LNCAP (cell line): ENCODE measurements at regions not wholly inside any gene's neighbourhood (a gene's known extent, or its start where the extent isn't known, plus 50 kb on each side); places are given as distances from the start of the nearest gene placed in this dataset.

Source experiments
- TF ChIP-seq, protein P1 (sequence below): fragments of 450-650 bp; IDR thresholded peaks from 2 replicates; pipeline ENCODE4 v1.5.1; 2017; ENCODE audit warnings: mild to moderate bottlenecking

DNA sequence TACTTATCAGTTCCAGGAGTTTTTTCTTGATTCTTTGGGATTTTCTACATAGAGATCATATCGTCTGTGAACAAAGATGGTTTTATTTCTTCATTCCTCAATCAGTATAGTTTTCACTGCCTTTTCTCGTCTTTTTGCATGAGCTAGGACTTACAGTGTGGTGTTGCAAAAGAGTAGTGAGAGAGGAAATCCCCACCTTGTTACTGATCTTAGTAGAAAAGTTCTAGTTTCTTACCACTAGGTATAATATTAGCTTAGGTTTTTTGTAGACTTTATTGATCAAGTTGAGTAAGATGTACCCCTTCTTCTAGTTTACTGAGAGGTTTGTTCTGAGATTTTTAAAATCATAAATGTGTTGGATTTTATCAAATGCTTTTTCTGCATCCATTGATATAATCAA is 123.3 kb downstream of the TMEM26 start:
- TF ChIP-seq, protein P1, sequence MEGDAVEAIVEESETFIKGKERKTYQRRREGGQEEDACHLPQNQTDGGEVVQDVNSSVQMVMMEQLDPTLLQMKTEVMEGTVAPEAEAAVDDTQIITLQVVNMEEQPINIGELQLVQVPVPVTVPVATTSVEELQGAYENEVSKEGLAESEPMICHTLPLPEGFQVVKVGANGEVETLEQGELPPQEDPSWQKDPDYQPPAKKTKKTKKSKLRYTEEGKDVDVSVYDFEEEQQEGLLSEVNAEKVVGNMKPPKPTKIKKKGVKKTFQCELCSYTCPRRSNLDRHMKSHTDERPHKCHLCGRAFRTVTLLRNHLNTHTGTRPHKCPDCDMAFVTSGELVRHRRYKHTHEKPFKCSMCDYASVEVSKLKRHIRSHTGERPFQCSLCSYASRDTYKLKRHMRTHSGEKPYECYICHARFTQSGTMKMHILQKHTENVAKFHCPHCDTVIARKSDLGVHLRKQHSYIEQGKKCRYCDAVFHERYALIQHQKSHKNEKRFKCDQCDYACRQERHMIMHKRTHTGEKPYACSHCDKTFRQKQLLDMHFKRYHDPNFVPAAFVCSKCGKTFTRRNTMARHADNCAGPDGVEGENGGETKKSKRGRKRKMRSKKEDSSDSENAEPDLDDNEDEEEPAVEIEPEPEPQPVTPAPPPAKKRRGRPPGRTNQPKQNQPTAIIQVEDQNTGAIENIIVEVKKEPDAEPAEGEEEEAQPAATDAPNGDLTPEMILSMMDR = no peak

DNA sequence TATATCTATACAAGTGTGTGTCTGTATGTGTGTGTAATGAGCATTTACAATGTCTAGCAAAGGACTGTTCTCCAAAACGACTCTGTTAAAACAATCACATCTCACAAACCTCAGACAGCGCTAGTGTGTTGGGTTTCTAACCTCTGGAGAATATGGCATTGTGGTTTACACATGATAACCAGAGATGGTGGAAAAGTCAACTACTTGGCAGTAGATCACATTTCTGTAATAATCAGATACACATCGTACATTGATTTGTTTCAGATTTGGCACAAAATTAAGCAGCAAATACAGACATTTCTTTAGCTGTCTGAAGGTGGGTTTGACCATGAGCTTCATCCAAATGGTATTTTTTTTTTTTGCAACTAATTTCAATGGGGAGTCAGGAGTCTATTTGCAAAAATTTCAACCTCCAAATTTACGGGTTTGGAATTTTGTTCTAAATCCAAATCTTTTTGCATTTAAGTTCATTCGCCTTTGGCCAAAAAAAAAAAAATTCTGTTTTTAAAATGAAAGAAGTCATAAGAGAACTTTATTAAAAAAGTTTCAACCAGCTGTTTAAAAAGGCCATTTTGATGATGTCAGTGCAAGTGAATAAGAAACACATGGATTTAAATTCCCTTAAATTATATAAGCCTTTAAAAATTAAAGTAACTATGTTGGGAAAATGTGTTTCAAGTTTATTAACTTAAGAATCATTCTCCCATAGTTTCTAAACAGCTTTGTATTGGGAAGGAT is 127.8 kb downstream of the TMEM26 start:
- TF ChIP-seq, protein P1 = no peak

DNA sequence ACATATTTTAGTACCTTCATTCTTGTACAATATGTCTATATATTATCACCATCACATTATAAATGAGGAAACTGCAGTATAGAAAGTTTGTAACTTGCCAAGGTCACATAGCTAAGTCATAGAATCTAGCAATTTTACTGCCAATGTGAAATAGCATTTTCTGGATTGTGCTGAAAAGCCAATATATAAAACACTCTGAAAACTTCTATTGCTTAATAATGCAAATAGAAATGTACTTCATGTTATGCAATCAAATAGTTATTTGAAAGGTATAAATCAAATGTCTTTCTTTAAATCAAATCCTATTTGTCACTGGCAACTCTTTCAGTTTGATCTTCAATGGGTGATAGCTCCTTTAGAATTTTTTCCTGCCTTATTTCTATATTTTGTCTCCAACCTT is 129.5 kb downstream of the TMEM26 start:
- TF ChIP-seq, protein P1 = no peak

DNA sequence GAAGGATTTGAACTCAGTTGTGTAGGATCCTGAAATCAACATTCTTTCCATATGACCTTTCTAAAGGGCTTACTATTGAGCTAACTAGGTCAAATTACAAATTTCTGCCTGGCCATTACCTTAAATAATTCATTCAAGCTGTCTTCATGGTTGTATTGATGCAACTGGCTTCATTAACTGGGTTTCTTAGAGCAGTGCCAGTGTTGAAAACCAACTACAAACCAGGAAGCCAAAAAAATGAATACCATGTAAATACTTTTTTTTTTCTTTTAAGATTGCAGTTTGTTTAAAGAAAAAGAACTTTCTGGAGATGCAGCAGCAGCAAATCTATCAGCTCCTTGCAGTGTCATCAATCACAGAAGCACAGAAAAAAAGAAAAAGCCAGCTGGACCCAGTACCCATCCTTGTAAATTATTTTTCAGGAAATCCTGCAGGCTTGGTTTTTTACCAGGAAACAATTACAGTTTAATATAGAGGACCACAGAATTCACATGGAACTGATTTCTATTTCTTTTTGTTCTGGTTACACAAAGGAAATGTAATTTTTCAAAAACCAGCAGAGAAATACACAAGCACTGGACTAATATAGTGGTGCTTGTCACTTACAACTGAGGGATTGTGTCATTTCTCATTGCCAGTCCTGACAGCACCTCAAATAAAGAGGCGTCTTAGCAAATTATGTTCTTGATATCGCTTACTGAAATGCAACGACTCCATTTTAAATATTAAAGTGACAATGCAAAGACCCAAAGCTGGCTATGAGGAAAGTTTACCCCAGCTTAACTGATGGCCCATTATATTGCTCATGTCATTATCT is 131.9 kb downstream of the TMEM26 start:
- TF ChIP-seq, protein P1 = no peak

DNA sequence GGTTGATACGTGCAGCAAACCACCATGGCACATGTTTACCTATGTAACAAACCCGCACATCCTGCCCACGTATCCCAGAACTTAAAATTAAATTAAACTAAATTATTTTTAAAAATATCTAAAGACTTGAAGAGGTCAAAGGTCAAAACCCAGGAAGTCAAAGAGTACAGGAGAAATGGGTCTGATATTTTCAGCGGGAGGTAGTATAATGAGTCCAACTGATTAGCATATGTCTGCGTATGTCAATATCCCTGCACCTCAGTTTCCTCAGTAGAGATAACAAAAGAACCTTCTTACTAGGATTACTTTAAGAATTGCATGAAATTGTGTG is 133.0 kb downstream of the TMEM26 start:
- TF ChIP-seq, protein P1 = no peak

DNA sequence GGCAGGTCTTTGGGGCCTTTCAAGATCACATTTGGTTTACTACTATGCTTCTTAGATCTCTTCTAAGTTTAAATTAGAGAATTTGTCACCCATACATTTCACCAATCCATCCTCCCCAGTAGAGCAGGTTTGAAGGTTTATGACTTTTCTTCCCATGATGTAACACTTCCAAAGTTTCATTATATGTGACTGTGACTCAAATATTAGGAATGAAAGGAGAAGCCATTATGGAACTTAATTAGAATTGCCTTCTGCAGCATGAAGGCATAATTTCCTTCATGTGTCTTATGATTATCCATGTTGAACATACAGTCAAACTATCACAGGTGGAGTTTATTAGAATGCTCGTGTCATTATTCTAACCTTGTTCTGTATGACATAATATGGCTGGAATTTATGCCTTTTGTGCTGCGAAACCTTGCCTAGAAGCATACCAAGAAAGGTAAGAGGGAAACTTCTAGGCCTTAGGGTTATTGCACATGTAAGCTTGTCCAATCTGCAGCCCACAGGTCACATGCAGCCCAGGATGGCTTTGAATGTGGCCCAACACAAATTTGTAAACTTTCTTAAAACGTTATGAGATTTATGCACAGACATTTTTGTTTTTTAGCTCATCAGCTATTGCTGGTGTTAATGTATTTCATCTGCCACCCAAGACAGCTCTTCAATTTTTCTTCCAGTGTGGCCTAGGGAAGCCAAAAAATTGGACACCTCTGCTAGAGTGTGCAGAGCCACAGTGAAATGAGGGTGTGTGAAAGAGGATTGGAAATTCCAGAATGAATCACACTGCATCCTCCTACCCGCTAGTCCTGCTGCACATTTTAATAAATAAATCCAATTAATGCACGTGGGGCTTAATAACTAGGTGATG is 133.6 kb downstream of the TMEM26 start:
- TF ChIP-seq, protein P1 = no peak

DNA sequence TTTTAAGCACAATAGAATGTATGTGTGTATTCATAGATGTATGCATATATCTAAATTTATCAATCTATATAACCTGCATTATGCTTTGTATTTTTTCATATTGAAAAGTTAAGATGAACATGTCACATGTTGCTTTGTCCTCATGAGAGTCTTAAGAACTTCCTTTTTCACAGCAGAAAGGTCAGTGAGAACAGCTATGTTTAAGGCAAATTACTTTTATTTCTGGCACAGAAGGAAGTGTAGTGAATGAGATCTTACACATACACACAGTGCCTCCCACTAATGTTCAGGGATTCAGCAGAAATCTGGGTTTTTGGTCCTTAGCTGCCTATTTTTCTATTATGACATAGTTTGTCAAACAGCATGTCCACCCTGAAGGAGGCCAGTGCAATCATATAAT is 134.8 kb downstream of the TMEM26 start:
- TF ChIP-seq, protein P1 = no peak
